AG09309 (cell line): ENCODE measurements at regions not wholly inside any gene's neighbourhood (a gene's known extent, or its start where the extent isn't known, plus 50 kb on each side); places are given as distances from the start of the nearest gene placed in this dataset.

Source experiments
- DNase-seq: peaks from one replicate; pipeline ENCODE4 v3.0.0-alpha.2; 2010; ENCODE audit warnings: low read depth
- H3K4me3 ChIP-seq: 2 replicates; pipeline ENCODE4 v1.5.1; 2011; ENCODE audit warnings: mild to moderate bottlenecking, low read depth, low read length, moderate library complexity; ENCODE audit not compliant: control insufficient read depth
- TF ChIP-seq, protein P1 (sequence below): IDR thresholded peaks from 2 replicates; pipeline ENCODE4 v1.5.1; 2011; ENCODE audit warnings: mild to moderate bottlenecking, low read depth, low read length, inconsistent platforms; ENCODE audit not compliant: insufficient read depth, control insufficient read depth; ENCODE audit errors: missing control alignments

DNA sequence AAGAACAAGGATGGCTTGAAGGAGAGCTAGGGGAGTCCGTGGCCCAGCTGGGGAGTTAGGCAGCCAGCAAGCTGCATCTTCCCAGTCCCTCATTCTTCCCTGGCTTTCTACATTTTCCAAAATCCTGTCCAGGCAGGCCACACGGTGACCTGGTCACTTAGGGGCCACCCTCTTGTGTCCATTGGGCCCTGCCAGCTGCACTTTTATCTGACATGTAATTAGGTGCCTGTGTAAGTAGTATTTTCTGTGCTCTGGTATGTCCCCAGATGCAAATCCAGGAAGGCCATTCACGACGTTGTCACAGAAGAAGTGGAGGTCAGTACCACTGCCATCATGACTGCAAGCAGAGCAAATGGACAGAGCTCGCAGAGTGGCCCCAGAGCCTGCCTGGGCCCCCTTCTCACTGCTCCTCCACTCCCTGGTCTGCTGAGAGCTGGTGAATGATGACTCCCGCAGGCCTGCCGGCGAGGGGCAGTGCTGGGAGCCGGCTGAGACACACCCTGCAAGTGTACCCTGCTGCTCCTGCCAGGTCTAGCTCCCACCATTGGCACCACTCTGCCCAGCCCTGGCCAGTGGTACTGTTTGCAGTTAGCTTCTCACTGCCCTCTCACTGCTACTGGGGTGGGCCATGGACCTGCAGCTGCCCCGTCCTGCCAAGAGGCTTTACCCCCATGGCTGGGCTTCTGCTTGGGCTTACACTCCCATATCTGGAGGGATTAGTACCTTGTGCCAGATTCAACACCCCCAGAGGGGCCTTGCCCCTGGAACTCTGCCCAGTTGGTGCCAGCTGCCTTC is 98.2 kb downstream of the GLRX3 start:
- no peak overlapping the region for H3K4me3 ChIP-seq
- TF ChIP-seq, protein P1, sequence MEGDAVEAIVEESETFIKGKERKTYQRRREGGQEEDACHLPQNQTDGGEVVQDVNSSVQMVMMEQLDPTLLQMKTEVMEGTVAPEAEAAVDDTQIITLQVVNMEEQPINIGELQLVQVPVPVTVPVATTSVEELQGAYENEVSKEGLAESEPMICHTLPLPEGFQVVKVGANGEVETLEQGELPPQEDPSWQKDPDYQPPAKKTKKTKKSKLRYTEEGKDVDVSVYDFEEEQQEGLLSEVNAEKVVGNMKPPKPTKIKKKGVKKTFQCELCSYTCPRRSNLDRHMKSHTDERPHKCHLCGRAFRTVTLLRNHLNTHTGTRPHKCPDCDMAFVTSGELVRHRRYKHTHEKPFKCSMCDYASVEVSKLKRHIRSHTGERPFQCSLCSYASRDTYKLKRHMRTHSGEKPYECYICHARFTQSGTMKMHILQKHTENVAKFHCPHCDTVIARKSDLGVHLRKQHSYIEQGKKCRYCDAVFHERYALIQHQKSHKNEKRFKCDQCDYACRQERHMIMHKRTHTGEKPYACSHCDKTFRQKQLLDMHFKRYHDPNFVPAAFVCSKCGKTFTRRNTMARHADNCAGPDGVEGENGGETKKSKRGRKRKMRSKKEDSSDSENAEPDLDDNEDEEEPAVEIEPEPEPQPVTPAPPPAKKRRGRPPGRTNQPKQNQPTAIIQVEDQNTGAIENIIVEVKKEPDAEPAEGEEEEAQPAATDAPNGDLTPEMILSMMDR = no peak
- no peak for DNase-seq

DNA sequence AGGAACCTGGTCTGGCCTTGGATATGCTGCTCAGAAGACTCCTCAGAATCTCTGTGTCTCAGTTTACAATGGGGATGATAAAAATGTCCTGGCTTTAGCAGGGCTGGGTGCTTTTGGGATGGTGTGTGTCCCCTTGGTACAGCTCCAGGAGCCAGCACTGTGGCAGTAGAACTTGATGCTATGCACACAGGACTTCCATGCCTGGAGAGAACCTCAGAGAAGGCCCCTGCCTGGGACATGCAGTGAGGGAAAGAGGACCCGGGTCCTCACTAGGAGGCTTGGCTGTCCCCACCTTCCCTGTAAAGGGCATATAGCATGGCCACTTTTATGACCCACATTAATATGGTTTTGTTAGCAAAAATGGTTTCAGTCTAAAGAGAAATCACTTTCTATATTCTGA is 100.5 kb downstream of the GLRX3 start:
- no peak for DNase-seq
- H3K4me3 ChIP-seq = no peak overlapping the region
- TF ChIP-seq, protein P1 = no peak

- TF ChIP-seq, protein P1 = no peak
- DNase-seq = no peak
- H3K4me3 ChIP-seq = no peak overlapping the region
Observed at GRCh38 chr10:130240409-130240808, 104.2 kb downstream of the GLRX3 start.

DNA sequence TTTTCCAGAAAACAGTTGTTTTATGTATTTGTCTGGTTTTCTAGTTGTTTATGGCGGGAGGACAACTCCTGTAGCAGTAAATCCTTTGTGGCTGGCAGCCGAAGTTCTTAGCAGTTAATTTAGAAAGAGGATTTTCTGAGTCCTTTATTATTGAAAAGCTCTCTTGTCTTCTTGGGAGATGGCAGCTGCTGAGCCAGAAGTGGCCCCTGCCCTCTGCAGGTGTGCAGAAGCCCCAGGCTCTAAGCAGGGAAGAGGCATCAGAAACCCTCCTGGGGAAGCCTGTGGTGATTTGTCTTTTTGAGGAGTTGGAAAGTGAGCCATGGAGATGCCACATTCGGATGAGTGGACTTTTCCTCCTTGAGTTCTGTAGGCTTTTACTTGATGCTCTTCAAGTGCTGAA is 106.3 kb downstream of the GLRX3 start:
- no peak overlapping the region for H3K4me3 ChIP-seq
- TF ChIP-seq, protein P1 = no peak
- no peak for DNase-seq

GRCh38 chr10:130243015-130243414 is 106.8 kb downstream of the GLRX3 start:
- no peak overlapping the region for H3K4me3 ChIP-seq
- no peak for DNase-seq
- TF ChIP-seq, protein P1 = no peak

DNA sequence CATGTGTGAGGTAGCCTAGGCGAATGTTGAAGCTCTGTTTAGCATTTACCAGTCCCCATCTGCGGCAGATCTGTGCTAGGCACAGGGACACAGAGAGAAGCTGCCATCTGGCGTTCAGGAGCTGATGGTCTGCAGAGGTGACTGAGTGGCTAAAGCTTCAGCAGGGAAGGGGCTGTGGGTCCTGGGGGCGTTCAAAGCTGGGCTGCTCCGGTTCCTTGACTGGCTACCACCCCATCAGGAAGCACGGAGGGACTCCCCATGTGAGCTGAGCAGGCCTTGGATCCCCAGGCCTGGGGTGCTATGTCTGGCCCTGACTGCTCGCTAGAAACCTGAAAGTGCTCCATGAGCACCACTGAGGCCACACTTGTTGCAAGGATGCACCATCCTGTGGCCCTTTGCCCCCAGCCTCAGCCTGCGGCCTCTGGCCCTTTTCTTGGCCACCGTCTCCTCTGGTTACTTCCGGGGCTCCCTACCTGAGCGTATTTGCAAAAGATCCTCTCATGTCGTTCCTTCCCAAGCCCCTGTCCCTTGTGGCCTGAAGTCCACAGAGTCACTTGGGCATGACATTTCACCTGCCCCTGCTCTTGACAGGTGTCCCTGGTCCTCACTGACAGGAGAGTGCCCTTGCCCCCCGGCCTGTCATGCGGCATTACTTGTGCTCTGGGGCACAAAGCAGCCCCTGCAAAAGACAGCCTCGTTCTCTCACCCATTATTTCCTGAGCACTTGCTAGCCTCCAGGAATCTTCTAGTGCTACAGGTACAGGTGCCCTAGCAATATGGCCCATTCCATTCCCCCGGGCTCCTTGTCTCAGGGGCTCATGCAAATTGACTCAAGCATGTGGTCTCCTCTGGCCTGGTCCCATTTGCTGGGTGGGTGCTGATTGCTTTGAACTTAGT is 108.1 kb downstream of the GLRX3 start:
- DNase-seq = no peak
- no peak overlapping the region for H3K4me3 ChIP-seq
- TF ChIP-seq, protein P1 = no peak
